A673 (cell line): ENCODE measurements at regions not wholly inside any gene's neighbourhood (a gene's known extent, or its start where the extent isn't known, plus 50 kb on each side); places are given as distances from the start of the nearest gene placed in this dataset.

Experiments used
- BruUV-seq: library from RNA; stranded (reverse); fragments of 400-500 nt; replicated peaks from 2 replicates; lab custom pipeline; 2021; lab: Mats Ljungman, UMichigan
- CTCF ChIA-PET: fragments of 300-600 bp; sonication (Branson Sonifier 250); formaldehyde crosslinking; loops from one replicate; lab custom pipeline; 2022; ENCODE audit warnings: antibody characterized with exemption; lab: Charles Lee
- POLR2A ChIA-PET: fragments of 300-600 bp; sonication (Branson Sonifier 250); formaldehyde crosslinking; loops from one replicate; lab custom pipeline; 2022; ENCODE audit warnings: antibody characterized with exemption; ENCODE audit not compliant: low non-redundant PET; lab: Charles Lee
- DNase-seq: peaks from one replicate; pipeline ENCODE4 v3.0.0-alpha.2; 2015; ENCODE audit warnings: low spot score
- H3K27ac ChIP-seq: fragments of 200-600 bp; sonication (generic); 2 replicates; pipeline ENCODE4 v1.5.1; 2016; ENCODE audit warnings: mixed run types, low read depth, mild to moderate bottlenecking, mixed read lengths, antibody characterized with exemption, low read length; ENCODE audit not compliant: poor library complexity, severe bottlenecking
- H3K27me3 ChIP-seq: fragments of 200-600 bp; sonication (generic); replicated peaks from 2 replicates; pipeline ENCODE4 v1.6.1; 2017; ENCODE audit warnings: mixed run types, low read depth, mild to moderate bottlenecking, mixed read lengths, antibody characterized with exemption, low read length; ENCODE audit not compliant: insufficient read depth, poor library complexity
- H3K36me3 ChIP-seq: fragments of 200-600 bp; sonication (generic); 2 replicates; pipeline ENCODE4 v1.6.1; 2016; ENCODE audit warnings: mixed run types, mild to moderate bottlenecking, mixed read lengths, antibody characterized with exemption, low read length; ENCODE audit not compliant: insufficient read depth, poor library complexity, severe bottlenecking
- H3K4me1 ChIP-seq: fragments of 200-600 bp; sonication (generic); 2 replicates; pipeline ENCODE4 v1.6.1; 2017; ENCODE audit warnings: mixed run types, mild to moderate bottlenecking, mixed read lengths, antibody characterized with exemption, low read length; ENCODE audit not compliant: insufficient read depth, poor library complexity, severe bottlenecking
- H3K4me3 ChIP-seq: fragments of 200-600 bp; sonication (generic); 2 replicates; pipeline ENCODE4 v1.5.1; 2016; ENCODE audit warnings: low read depth, mixed run types, mild to moderate bottlenecking, mixed read lengths, low read length; ENCODE audit not compliant: poor library complexity, severe bottlenecking
- H3K9me3 ChIP-seq: fragments of 200-600 bp; sonication (generic); 2 replicates; pipeline ENCODE4 v1.6.1; 2016; ENCODE audit warnings: mixed run types, low read depth, mild to moderate bottlenecking, mixed read lengths, antibody characterized with exemption, low read length; ENCODE audit not compliant: poor library complexity, severe bottlenecking
- CTCF ChIP-seq: fragments of 300-800, 200-600 bp; sonication (generic); conservative IDR thresholded peaks from 2 replicates; pipeline ENCODE4 v1.5.1; 2017; ENCODE audit warnings: low read depth, mild to moderate bottlenecking, antibody characterized with exemption, low read length, moderate library complexity, mixed read lengths
- EZH2 ChIP-seq: fragments of 200-600 bp; sonication (generic); IDR thresholded peaks from 2 replicates; pipeline ENCODE4 v1.6.1; 2017; ENCODE audit warnings: borderline replicate concordance, low read depth, mild to moderate bottlenecking, mixed read lengths, antibody characterized with exemption, low read length; ENCODE audit not compliant: poor library complexity, severe bottlenecking
- intact Hi-C: fragments of 100-400 bp; cut with micrococcal nuclease; formaldehyde crosslinking; loops from one replicate; pipeline ENCODE4 v1.10.0; 2022; ENCODE audit not compliant: unreplicated experiment

DNA sequence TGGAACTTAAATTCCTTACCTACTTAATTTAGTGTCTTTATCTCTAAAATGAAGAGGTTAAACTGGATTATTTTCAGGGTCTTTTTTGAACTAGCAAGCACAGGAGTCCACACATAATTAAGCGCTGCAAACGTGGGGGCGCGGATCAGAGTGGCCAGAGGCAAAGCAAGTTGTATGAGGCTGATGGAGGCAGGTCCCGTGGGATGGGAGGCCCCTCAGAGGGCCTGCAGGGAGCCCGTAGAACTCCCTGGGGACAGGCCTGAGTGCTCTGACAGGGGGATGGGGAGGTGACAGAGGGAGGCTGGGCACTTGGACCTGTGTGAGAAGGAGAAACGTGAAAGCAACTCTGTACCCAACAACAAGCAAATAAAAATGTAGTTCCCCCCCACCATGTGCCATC, 177.8 kb downstream of the ACKR3 start:
- no peak for DNase-seq
- ChIA-PET CTCF (no interaction called here), POLR2A (no interaction called here)
- Histone ChIP-seq H3K4me3 (no peak overlapping the region), H3K36me3 (no peaks in the 10 kb centered on the region), H3K27ac (no peak overlapping the region), H3K4me1 (no peaks in the 10 kb centered on the region), H3K9me3 (no peaks in the 10 kb centered on the region), H3K27me3 (no peaks in the 10 kb centered on the region)
- BruUV-seq: no TSS peak
- TF ChIP-seq CTCF: no peak
- no peak for TF ChIP-seq EZH2
- intact Hi-C loops: no loop called here

- no peaks in the 10 kb centered on the region for H3K4me1 ChIP-seq
- POLR2A ChIA-PET: no interaction called here
- DNase-seq: no peak
- BruUV-seq: no TSS peak
- H3K4me3 ChIP-seq: no peak overlapping the region
- no peaks in the 10 kb centered on the region for H3K36me3 ChIP-seq
- intact Hi-C loops: no loop called here
- no peak for TF ChIP-seq EZH2
- TF ChIP-seq CTCF: no peak
- H3K27me3 ChIP-seq: no peaks in the 10 kb centered on the region
- H3K27ac ChIP-seq: no peak overlapping the region
- no peaks in the 10 kb centered on the region for H3K9me3 ChIP-seq
- CTCF ChIA-PET: no interaction called here
Observed at GRCh38 chr2:236747925-236748324, 178.3 kb downstream of the ACKR3 start.

DNA sequence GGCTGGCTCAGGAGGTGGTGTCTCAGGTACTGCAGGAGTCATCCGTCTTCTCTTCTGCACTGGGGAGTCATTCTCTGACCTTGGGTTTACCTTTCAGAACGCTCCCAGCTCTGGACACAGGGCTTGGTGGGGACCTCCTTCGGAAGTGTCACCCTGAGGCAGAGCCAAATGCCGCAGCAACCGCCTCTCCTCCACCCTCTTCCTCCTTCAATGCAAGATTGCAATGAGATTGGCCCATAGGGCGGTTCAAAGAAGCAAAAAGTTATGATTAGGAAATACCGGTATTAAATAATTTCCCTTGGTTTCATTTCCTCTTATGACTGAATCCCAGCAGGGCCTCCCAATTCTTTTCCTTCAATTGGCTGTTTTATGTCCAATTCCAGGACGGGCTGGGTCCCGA, 178.8 kb downstream of the ACKR3 start:
- BruUV-seq: no TSS peak
- CTCF ChIA-PET: no interaction called here
- POLR2A ChIA-PET: no interaction called here
- no peak for DNase-seq
- no peak overlapping the region for H3K4me3 ChIP-seq
- H3K9me3 ChIP-seq: no peaks in the 10 kb centered on the region
- no peak overlapping the region for H3K27ac ChIP-seq
- intact Hi-C loops: no loop called here
- no peaks in the 10 kb centered on the region for H3K27me3 ChIP-seq
- no peaks in the 10 kb centered on the region for H3K36me3 ChIP-seq
- no peaks in the 10 kb centered on the region for H3K4me1 ChIP-seq
- TF ChIP-seq EZH2: no peak
- no peak for TF ChIP-seq CTCF
